ENCODE measurements at regions not wholly inside any gene's neighbourhood (a gene's known extent, or its start where the extent isn't known, plus 50 kb on each side); places are given as distances from the start of the nearest gene placed in this dataset.

- DNase-seq (ENCODE audit: extremely low read depth in 1 of 2, low read depth in 1 of 2) = no peak
These were observed 399.7 kb downstream of the MTX2 start for GRCh38 chr2:176668912-176669311.

- no peak for DNase-seq (ENCODE audit: extremely low read depth in 1 of 2, low read depth in 1 of 2)
These were observed 400.3 kb downstream of the MTX2 start for GRCh38 chr2:176669398-176670174.

GRCh38 chr2:176675271-176675949, 406.2 kb downstream of the MTX2 start:
- DNase-seq (ENCODE audit: extremely low read depth in 1 of 2, low read depth in 1 of 2) = no peak

GRCh38 chr2:176677746-176678265, 408.6 kb downstream of the MTX2 start:
- DNase-seq (ENCODE audit: extremely low read depth in 1 of 2, low read depth in 1 of 2) = no peak

- no peak for DNase-seq (ENCODE audit: extremely low read depth in 1 of 2, low read depth in 1 of 2)
These were observed 409.3 kb downstream of the MTX2 start for GRCh38 chr2:176678571-176678970.

GRCh38 chr2:176679061-176679669, 409.9 kb downstream of the MTX2 start:
- no peak for DNase-seq (ENCODE audit: extremely low read depth in 1 of 2, low read depth in 1 of 2)

- DNase-seq (ENCODE audit: extremely low read depth in 1 of 2, low read depth in 1 of 2) = no peak
These were observed 411.8 kb downstream of the MTX2 start for GRCh38 chr2:176680916-176681516.

GRCh38 chr2:176681584-176682115, 412.4 kb downstream of the MTX2 start:
- no peak for DNase-seq (ENCODE audit: extremely low read depth in 1 of 2, low read depth in 1 of 2)

GRCh38 chr2:176682278-176682677, 413.0 kb downstream of the MTX2 start:
- DNase-seq (ENCODE audit: extremely low read depth in 1 of 2, low read depth in 1 of 2) = no peak

GRCh38 chr2:176683618-176684111, 414.4 kb downstream of the MTX2 start:
- DNase-seq (ENCODE audit: extremely low read depth in 1 of 2, low read depth in 1 of 2) = no peak

- no peak for DNase-seq (ENCODE audit: extremely low read depth in 1 of 2, low read depth in 1 of 2)
These were observed 416.7 kb downstream of the MTX2 start for GRCh38 chr2:176685908-176686307.

GRCh38 chr2:176686328-176686727, 417.1 kb downstream of the MTX2 start:
- DNase-seq (ENCODE audit: extremely low read depth in 1 of 2, low read depth in 1 of 2) = no peak

GRCh38 chr2:176687342-176687741, 418.1 kb downstream of the MTX2 start:
- DNase-seq (ENCODE audit: extremely low read depth in 1 of 2, low read depth in 1 of 2) = no peak

GRCh38 chr2:176687944-176688343, 418.7 kb downstream of the MTX2 start:
- no peak for DNase-seq (ENCODE audit: extremely low read depth in 1 of 2, low read depth in 1 of 2)

GRCh38 chr2:176689711-176690110, 420.5 kb downstream of the MTX2 start:
- DNase-seq (ENCODE audit: extremely low read depth in 1 of 2, low read depth in 1 of 2) = no peak

- DNase-seq (ENCODE audit: extremely low read depth in 1 of 2, low read depth in 1 of 2) = no peak
These were observed 422.2 kb downstream of the MTX2 start for GRCh38 chr2:176691471-176691870.

- DNase-seq (ENCODE audit: extremely low read depth in 1 of 2, low read depth in 1 of 2) = no peak
These were observed 423.3 kb downstream of the MTX2 start for GRCh38 chr2:176692533-176692932.

- DNase-seq (ENCODE audit: extremely low read depth in 1 of 2, low read depth in 1 of 2) = no peak
These were observed 429.9 kb downstream of the MTX2 start for GRCh38 chr2:176699098-176699497.

GRCh38 chr2:176699644-176700043, 430.4 kb downstream of the MTX2 start:
- no peak for DNase-seq (ENCODE audit: extremely low read depth in 1 of 2, low read depth in 1 of 2)

GRCh38 chr2:176702131-176702530, 432.9 kb downstream of the MTX2 start:
- no peak for DNase-seq (ENCODE audit: extremely low read depth in 1 of 2, low read depth in 1 of 2)

- DNase-seq (ENCODE audit: extremely low read depth in 1 of 2, low read depth in 1 of 2) = no peak
These were observed 435.1 kb downstream of the MTX2 start for GRCh38 chr2:176704282-176704858.

All from stimulated activated CD8-positive, alpha-beta memory T cell treated with anti-CD3 and anti-CD28 coated beads, Interleukin-7, amount 100 ng/mL, for 48 hours (primary cell).